ENCODE measurements at regions not wholly inside any gene's neighbourhood (a gene's known extent, or its start where the extent isn't known, plus 50 kb on each side); places are given as distances from the start of the nearest gene placed in this dataset.

DNA sequence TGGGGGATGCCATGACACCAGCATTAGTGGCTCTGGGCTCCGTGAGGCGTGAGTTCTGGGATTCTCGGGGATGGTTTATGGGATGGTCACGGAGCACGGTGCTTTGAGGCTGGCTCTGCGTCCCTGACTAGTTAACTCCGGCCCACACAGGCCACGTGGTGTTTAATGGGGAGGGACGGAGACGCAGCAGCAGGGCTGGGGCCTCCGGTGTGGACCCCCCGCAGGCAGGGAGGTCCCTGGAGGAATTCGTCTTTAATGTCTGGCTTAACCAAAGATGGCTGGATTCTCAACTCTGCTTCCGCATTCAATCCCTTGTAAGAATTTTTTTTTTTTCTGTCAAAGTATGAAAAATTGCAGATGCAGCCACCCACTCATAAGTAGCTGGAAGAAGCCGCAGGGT is 86.4 kb upstream of the RFLNA start:
- no peaks in the 10 kb centered on the region for H3K36me3 ChIP-seq (ENCODE audit: insufficient read depth, low read length)
- Mint-ChIP-seq H3K27me3 (ENCODE audit: low read depth, unreplicated experiment) (peaks cover 24% of the 10 kb centered on the region), H3K27ac (ENCODE audit: unreplicated experiment) (no peak overlapping the region), H3K9me3 (ENCODE audit: unreplicated experiment) (peaks cover 13% of the 10 kb centered on the region), H3K4me1 (ENCODE audit: low read depth, unreplicated experiment) (no peaks in the 10 kb centered on the region), H3K36me3 (ENCODE audit: low read depth, unreplicated experiment) (peaks cover 4% of the 10 kb centered on the region), H3K4me3 (ENCODE audit: unreplicated experiment) (no peak overlapping the region)
- H3K9me3 ChIP-seq (ENCODE audit: insufficient read depth, low read depth, low read length), result peaks cover 6% of the 10 kb centered on the region
- no peak overlapping the region for H3K9ac ChIP-seq (ENCODE audit: low read length)
- H3K4me2 ChIP-seq (ENCODE audit: low read length), result no peak overlapping the region
- H3K79me2 ChIP-seq (ENCODE audit: insufficient read depth, low read length), result no peaks in the 10 kb centered on the region
- DNase-seq (ENCODE audit: low read depth) (no peak), FAIRE-seq (no peak)
- no peak overlapping the region for H2AFZ ChIP-seq (ENCODE audit: low read depth, low read length)
- TF ChIP-seq, protein P1, sequence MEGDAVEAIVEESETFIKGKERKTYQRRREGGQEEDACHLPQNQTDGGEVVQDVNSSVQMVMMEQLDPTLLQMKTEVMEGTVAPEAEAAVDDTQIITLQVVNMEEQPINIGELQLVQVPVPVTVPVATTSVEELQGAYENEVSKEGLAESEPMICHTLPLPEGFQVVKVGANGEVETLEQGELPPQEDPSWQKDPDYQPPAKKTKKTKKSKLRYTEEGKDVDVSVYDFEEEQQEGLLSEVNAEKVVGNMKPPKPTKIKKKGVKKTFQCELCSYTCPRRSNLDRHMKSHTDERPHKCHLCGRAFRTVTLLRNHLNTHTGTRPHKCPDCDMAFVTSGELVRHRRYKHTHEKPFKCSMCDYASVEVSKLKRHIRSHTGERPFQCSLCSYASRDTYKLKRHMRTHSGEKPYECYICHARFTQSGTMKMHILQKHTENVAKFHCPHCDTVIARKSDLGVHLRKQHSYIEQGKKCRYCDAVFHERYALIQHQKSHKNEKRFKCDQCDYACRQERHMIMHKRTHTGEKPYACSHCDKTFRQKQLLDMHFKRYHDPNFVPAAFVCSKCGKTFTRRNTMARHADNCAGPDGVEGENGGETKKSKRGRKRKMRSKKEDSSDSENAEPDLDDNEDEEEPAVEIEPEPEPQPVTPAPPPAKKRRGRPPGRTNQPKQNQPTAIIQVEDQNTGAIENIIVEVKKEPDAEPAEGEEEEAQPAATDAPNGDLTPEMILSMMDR (IDR thresholded peaks at IDR 0.05; ENCODE audit: insufficient read depth, low read depth, low read length), result no peak
- H3K4me1 ChIP-seq (ENCODE audit: insufficient read depth, low read length), result no peaks in the 10 kb centered on the region
- no peak overlapping the region for H3K4me3 ChIP-seq (ENCODE audit: insufficient read depth, low read depth, low read length)
- no peaks in the 10 kb centered on the region for H4K20me1 ChIP-seq (ENCODE audit: insufficient read depth, low read length)
- H3K27me3 ChIP-seq (ENCODE audit: insufficient read depth, low read length), result peaks cover 10% of the 10 kb centered on the region
- no peak overlapping the region for H3K27ac ChIP-seq (ENCODE audit: low read depth, low read length)

DNA sequence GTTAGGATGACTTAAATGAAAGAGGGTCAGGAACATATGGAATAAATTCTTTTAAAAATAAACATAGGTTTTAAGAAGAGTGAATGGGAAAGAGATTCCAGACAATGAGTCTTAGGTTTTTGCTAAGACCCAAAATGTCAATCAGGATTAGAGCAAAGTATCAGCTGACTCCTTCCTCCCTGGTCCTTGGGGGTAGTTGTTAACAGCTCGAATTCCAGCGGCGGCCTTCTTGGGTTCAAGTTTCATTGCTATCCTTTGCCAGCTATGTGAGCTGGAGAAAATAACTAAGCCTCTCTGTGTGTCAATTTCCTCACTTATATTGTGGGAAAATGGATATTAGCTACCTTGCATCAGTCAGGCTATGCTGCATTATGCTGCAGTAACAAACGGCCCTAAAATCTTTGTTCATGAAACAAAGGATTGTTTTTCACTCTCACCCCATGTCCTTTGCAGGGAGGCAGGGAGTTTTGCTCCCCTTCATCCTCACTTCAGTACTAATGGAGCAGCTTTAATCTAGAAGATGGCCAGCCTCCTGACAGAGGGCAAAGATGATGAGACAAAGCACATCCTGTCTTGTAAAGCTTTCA is 83.8 kb upstream of the RFLNA start:
- FAIRE-seq (no peak), DNase-seq (ENCODE audit: low read depth) (no peak)
- no peaks in the 10 kb centered on the region for H3K36me3 ChIP-seq (ENCODE audit: insufficient read depth, low read length)
- H3K4me3 Mint-ChIP-seq (ENCODE audit: unreplicated experiment), result no peak overlapping the region
- H4K20me1 ChIP-seq (ENCODE audit: insufficient read depth, low read length), result no peaks in the 10 kb centered on the region
- peaks cover 26% of the 10 kb centered on the region for H3K9me3 Mint-ChIP-seq (ENCODE audit: unreplicated experiment)
- no peaks in the 10 kb centered on the region for H3K4me1 Mint-ChIP-seq (ENCODE audit: low read depth, unreplicated experiment)
- H3K27ac ChIP-seq (ENCODE audit: low read depth, low read length), result no peak overlapping the region
- H2AFZ ChIP-seq (ENCODE audit: low read depth, low read length), result no peak overlapping the region
- no peak overlapping the region for H3K4me2 ChIP-seq (ENCODE audit: low read length)
- TF ChIP-seq, protein P1 (IDR thresholded peaks at IDR 0.05; ENCODE audit: insufficient read depth, low read depth, low read length), result no peak
- TF ChIP-seq EZH2 (IDR thresholded peaks at IDR 0.05; ENCODE audit: insufficient read depth, low read length), result no peak
- H3K27me3 Mint-ChIP-seq (ENCODE audit: low read depth, unreplicated experiment), result peaks cover 29% of the 10 kb centered on the region
- peaks cover 5% of the 10 kb centered on the region for H3K36me3 Mint-ChIP-seq (ENCODE audit: low read depth, unreplicated experiment)
- no peak overlapping the region for H3K9ac ChIP-seq (ENCODE audit: low read length)
- H3K9me3 ChIP-seq (ENCODE audit: insufficient read depth, low read depth, low read length), result peaks cover 13% of the 10 kb centered on the region
- no peak overlapping the region for H3K27ac Mint-ChIP-seq (ENCODE audit: unreplicated experiment)
- H3K4me3 ChIP-seq (ENCODE audit: insufficient read depth, low read depth, low read length), result no peak overlapping the region
- no peaks in the 10 kb centered on the region for H3K79me2 ChIP-seq (ENCODE audit: insufficient read depth, low read length)
- peaks cover 10% of the 10 kb centered on the region for H3K27me3 ChIP-seq (ENCODE audit: insufficient read depth, low read length)
- H3K4me1 ChIP-seq (ENCODE audit: insufficient read depth, low read length), result no peaks in the 10 kb centered on the region

DNA sequence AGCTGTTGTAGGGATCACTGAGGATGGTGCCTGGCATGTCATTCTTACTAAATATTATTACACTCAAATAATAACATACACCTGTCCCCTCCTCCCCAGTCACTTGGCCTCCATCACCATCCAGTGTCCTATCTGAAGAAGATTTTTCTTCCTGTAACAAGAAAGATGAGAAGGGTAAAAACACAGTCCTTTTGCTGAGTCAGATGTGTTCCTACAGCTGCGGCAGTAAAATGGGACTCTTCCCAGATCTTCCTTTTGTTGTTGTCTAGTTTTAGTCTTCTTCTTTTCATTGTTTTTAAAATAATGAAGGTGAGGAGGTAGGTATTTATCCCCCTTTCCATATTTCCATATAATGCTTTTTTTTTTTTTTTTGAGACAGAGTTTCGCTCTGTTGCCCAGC is 83.1 kb upstream of the RFLNA start:
- Mint-ChIP-seq H3K9me3 (ENCODE audit: unreplicated experiment) (peaks cover 26% of the 10 kb centered on the region), H3K36me3 (ENCODE audit: low read depth, unreplicated experiment) (peaks cover 5% of the 10 kb centered on the region), H3K27ac (ENCODE audit: unreplicated experiment) (no peak overlapping the region), H3K27me3 (ENCODE audit: low read depth, unreplicated experiment) (peaks cover 30% of the 10 kb centered on the region), H3K4me3 (ENCODE audit: unreplicated experiment) (no peak overlapping the region), H3K4me1 (ENCODE audit: low read depth, unreplicated experiment) (peaks cover 1% of the 10 kb centered on the region)
- no peak for DNase-seq (ENCODE audit: low read depth)
- Histone ChIP-seq H4K20me1 (ENCODE audit: insufficient read depth, low read length) (no peaks in the 10 kb centered on the region), H3K27me3 (ENCODE audit: insufficient read depth, low read length) (peaks cover 10% of the 10 kb centered on the region), H3K27ac (ENCODE audit: low read depth, low read length) (no peak overlapping the region), H3K9me3 (ENCODE audit: insufficient read depth, low read depth, low read length) (peaks cover 13% of the 10 kb centered on the region), H3K4me3 (ENCODE audit: insufficient read depth, low read depth, low read length) (no peak overlapping the region), H3K4me2 (ENCODE audit: low read length) (no peak overlapping the region), H3K9ac (ENCODE audit: low read length) (no peak overlapping the region), H3K4me1 (ENCODE audit: insufficient read depth, low read length) (no peaks in the 10 kb centered on the region), H3K36me3 (ENCODE audit: insufficient read depth, low read length) (no peaks in the 10 kb centered on the region), H2AFZ (ENCODE audit: low read depth, low read length) (no peak overlapping the region), H3K79me2 (ENCODE audit: insufficient read depth, low read length) (no peaks in the 10 kb centered on the region)
- no peak for FAIRE-seq
- TF ChIP-seq, protein P1 (IDR thresholded peaks at IDR 0.05; ENCODE audit: insufficient read depth, low read depth, low read length), result no peak
- TF ChIP-seq EZH2 (IDR thresholded peaks at IDR 0.05; ENCODE audit: insufficient read depth, low read length), result no peak
